WTC11 (cell line): ENCODE measurements at regions not wholly inside any gene's neighbourhood (a gene's known extent, or its start where the extent isn't known, plus 50 kb on each side); places are given as distances from the start of the nearest gene placed in this dataset.

ENCODE experiments used
- ATAC-seq: fragments of 200-7000 bp; cut with Tn5 transposase; 2 replicates; pipeline ENCODE4 v1.10.0; 2021; ENCODE audit warnings: mild to moderate bottlenecking, moderate library complexity
- CTCF ChIA-PET: fragments of 300-600 bp; sonication (Branson Sonifier 250); formaldehyde crosslinking; loops from one replicate; lab custom pipeline; 2021; ENCODE audit warnings: antibody characterized with exemption; lab: Charles Lee
- POLR2A ChIA-PET: fragments of 350-600 bp; sonication (Branson Sonifier 250); formaldehyde crosslinking; loops from one replicate; lab custom pipeline; 2021; ENCODE audit warnings: antibody characterized with exemption; lab: Charles Lee
- DNase-seq: peaks from one replicate; pipeline ENCODE4 v3.0.0; 2021; ENCODE audit warnings: low spot score
- H3K27ac Mint-ChIP-seq: 2 replicates; pipeline ENCODE4 v1.8.0; 2021; ENCODE audit warnings: mixed read lengths
- H3K27me3 Mint-ChIP-seq: 2 replicates; pipeline ENCODE4 v1.8.0; 2021; ENCODE audit warnings: low read depth, mild to moderate bottlenecking, moderate library complexity, mixed read lengths
- H3K36me3 Mint-ChIP-seq: 2 replicates; pipeline ENCODE4 v1.8.0; 2021; ENCODE audit warnings: mixed read lengths
- H3K4me1 Mint-ChIP-seq: 2 replicates; pipeline ENCODE4 v1.8.0; 2022; ENCODE audit warnings: mixed read lengths
- H3K4me3 Mint-ChIP-seq: 2 replicates; pipeline ENCODE4 v1.8.0; 2021; ENCODE audit warnings: mild to moderate bottlenecking, moderate library complexity, mixed read lengths
- H3K9me3 Mint-ChIP-seq: 2 replicates; pipeline ENCODE4 v1.8.0; 2021; ENCODE audit warnings: mixed read lengths
- CBFB ChIP-seq: sonication (generic); formaldehyde crosslinking; IDR thresholded peaks from 2 replicates; pipeline ENCODE4 v1.8.1; 2022; ENCODE audit warnings: mild to moderate bottlenecking, low read depth, missing genetic modification reagents
- CREM ChIP-seq: sonication (generic); formaldehyde crosslinking; IDR thresholded peaks from 2 replicates; pipeline ENCODE4 v1.8.1; 2022; ENCODE audit warnings: mild to moderate bottlenecking, missing genetic modification reagents, moderate library complexity
- EMX1 ChIP-seq: fragments of 250-450 bp; sonication (Bioruptor Pico); IDR thresholded peaks from 2 replicates; pipeline ENCODE4 v1.8.0; 2021; ENCODE audit warnings: mild to moderate bottlenecking
- ETV6 ChIP-seq: sonication (generic); formaldehyde crosslinking; IDR thresholded peaks from 2 replicates; pipeline ENCODE4 v1.8.1; 2022; ENCODE audit warnings: mild to moderate bottlenecking, missing genetic modification reagents
- FOXJ3 ChIP-seq: sonication (generic); formaldehyde crosslinking; IDR thresholded peaks from 2 replicates; pipeline ENCODE4 v1.9.0; 2021; ENCODE audit warnings: missing genetic modification reagents, mild to moderate bottlenecking, borderline replicate concordance
- KAT7 ChIP-seq: sonication (generic); formaldehyde crosslinking; IDR thresholded peaks from 2 replicates; pipeline ENCODE4 v1.8.1; 2023; ENCODE audit warnings: missing genetic modification reagents, mild to moderate bottlenecking, borderline replicate concordance
- NR3C1 ChIP-seq: sonication (generic); formaldehyde crosslinking; conservative IDR thresholded peaks from 2 replicates; pipeline ENCODE4 v1.8.1; 2023; ENCODE audit warnings: low read depth, mild to moderate bottlenecking, missing genetic modification reagents
- PRRX2 ChIP-seq: fragments of 250-450 bp; sonication (Bioruptor Pico); IDR thresholded peaks from 2 replicates; pipeline ENCODE4 v1.8.0; 2021; ENCODE audit warnings: mild to moderate bottlenecking
- ZNF121 ChIP-seq: sonication (generic); formaldehyde crosslinking; IDR thresholded peaks from 2 replicates; pipeline ENCODE4 v1.8.0; 2023; ENCODE audit warnings: missing genetic modification reagents
- ZNF138 ChIP-seq: sonication (generic); formaldehyde crosslinking; conservative IDR thresholded peaks from 2 replicates; pipeline ENCODE4 v1.8.1; 2022; ENCODE audit warnings: mild to moderate bottlenecking, moderate library complexity, missing genetic modification reagents
- ZNF232 ChIP-seq: sonication (generic); formaldehyde crosslinking; IDR thresholded peaks from 2 replicates; pipeline ENCODE4 v1.8.0; 2022; ENCODE audit warnings: mild to moderate bottlenecking, missing genetic modification reagents
- ZNF671 ChIP-seq: fragments of 250-450 bp; sonication (Bioruptor Pico); IDR thresholded peaks from 2 replicates; pipeline ENCODE4 v1.8.0; 2021; ENCODE audit warnings: mild to moderate bottlenecking
- TF ChIP-seq, protein P1 (sequence below): sonication (generic); formaldehyde crosslinking; IDR thresholded peaks from 2 replicates; pipeline ENCODE4 v1.8.1; 2023; ENCODE audit warnings: mild to moderate bottlenecking, missing genetic modification reagents, moderate library complexity
- TF ChIP-seq, protein P2 (sequence below): sonication (generic); formaldehyde crosslinking; IDR thresholded peaks from 2 replicates; pipeline ENCODE4 v1.8.0; 2022; ENCODE audit warnings: missing genetic modification reagents
- TF ChIP-seq, protein P3 (sequence below): sonication (generic); formaldehyde crosslinking; IDR thresholded peaks from 2 replicates; pipeline ENCODE4 v1.8.1; 2023; ENCODE audit warnings: mild to moderate bottlenecking, moderate library complexity, missing genetic modification reagents
- TF ChIP-seq, protein P4 (sequence below): sonication (generic); formaldehyde crosslinking; IDR thresholded peaks from 2 replicates; pipeline ENCODE4 v1.8.1; 2023; ENCODE audit warnings: mild to moderate bottlenecking, missing genetic modification reagents
- TF ChIP-seq, protein P5 (sequence below): fragments of 250-450 bp; sonication (Bioruptor Pico); IDR thresholded peaks from 2 replicates; pipeline ENCODE4 v1.9.0; 2021; ENCODE audit warnings: mild to moderate bottlenecking
- TF ChIP-seq, protein P6 (sequence below): fragments of 250-450 bp; sonication (Bioruptor Pico); IDR thresholded peaks from 2 replicates; pipeline ENCODE4 v1.8.0; 2021; ENCODE audit warnings: mild to moderate bottlenecking
- TF ChIP-seq, protein P7 (sequence below): sonication (generic); formaldehyde crosslinking; IDR thresholded peaks from 2 replicates; pipeline ENCODE4 v1.8.1; 2023; ENCODE audit warnings: mild to moderate bottlenecking, missing genetic modification reagents
- TF ChIP-seq, protein P8 (sequence below): fragments of 250-450 bp; sonication (Bioruptor Pico); IDR thresholded peaks from 2 replicates; pipeline ENCODE4 v2.1.2; 2022; ENCODE audit warnings: mild to moderate bottlenecking, moderate library complexity

DNA sequence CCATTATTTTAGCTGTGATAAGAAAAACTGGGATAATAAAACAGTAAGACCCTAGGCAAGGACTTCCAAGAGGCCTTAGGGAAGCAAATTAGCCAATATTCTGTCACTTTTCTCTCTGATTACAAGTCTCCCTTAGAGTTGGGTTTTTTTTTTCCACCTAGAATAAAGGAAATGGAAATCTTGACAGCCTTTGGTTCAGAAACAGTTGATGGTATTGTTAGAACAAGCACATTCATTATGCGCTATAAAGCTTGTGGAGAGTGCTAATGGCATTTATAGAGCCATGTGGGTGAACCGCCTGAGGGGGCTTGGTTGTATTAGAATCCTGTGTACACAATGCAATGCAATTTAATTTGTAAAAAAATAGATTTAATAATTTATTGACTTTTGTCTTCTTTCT is 88.9 kb upstream of the OGFRL1 start:
- CTCF ChIA-PET: interaction anchor here (1.4 kb wide), 1 partner anchor 244 kb away, joined by 3 read pairs; no protein-coding TSS in a partner anchor
- peaks cover 8% of the 10 kb centered on the region for H3K9me3 Mint-ChIP-seq
- peaks cover 5% of the 10 kb centered on the region for H3K36me3 Mint-ChIP-seq
- H3K27ac Mint-ChIP-seq: no peak overlapping the region
- TF ChIP-seq CREM (no peak), KAT7 (CRISPR knock-in tag) (no peak), ZNF138 (no peak), FOXJ3 (no peak), CBFB (CRISPR knock-in tag) (no peak), EMX1 (CRISPR knock-in tag) (no peak), ZNF121 (CRISPR knock-in tag) (no peak), PRRX2 (CRISPR knock-in tag) (no peak), ZNF232 (CRISPR knock-in tag) (no peak), NR3C1 (CRISPR knock-in tag) (no peak), ZNF671 (no peak), ETV6 (CRISPR knock-in tag) (no peak)
- TF ChIP-seq, protein P1, sequence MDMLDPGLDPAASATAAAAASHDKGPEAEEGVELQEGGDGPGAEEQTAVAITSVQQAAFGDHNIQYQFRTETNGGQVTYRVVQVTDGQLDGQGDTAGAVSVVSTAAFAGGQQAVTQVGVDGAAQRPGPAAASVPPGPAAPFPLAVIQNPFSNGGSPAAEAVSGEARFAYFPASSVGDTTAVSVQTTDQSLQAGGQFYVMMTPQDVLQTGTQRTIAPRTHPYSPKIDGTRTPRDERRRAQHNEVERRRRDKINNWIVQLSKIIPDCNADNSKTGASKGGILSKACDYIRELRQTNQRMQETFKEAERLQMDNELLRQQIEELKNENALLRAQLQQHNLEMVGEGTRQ (CRISPR knock-in tag): no peak
- TF ChIP-seq, protein P2, sequence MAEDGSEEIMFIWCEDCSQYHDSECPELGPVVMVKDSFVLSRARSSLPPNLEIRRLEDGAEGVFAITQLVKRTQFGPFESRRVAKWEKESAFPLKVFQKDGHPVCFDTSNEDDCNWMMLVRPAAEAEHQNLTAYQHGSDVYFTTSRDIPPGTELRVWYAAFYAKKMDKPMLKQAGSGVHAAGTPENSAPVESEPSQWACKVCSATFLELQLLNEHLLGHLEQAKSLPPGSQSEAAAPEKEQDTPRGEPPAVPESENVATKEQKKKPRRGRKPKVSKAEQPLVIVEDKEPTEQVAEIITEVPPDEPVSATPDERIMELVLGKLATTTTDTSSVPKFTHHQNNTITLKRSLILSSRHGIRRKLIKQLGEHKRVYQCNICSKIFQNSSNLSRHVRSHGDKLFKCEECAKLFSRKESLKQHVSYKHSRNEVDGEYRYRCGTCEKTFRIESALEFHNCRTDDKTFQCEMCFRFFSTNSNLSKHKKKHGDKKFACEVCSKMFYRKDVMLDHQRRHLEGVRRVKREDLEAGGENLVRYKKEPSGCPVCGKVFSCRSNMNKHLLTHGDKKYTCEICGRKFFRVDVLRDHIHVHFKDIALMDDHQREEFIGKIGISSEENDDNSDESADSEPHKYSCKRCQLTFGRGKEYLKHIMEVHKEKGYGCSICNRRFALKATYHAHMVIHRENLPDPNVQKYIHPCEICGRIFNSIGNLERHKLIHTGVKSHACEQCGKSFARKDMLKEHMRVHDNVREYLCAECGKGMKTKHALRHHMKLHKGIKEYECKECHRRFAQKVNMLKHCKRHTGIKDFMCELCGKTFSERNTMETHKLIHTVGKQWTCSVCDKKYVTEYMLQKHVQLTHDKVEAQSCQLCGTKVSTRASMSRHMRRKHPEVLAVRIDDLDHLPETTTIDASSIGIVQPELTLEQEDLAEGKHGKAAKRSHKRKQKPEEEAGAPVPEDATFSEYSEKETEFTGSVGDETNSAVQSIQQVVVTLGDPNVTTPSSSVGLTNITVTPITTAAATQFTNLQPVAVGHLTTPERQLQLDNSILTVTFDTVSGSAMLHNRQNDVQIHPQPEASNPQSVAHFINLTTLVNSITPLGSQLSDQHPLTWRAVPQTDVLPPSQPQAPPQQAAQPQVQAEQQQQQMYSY (CRISPR knock-in tag): no peak
- TF ChIP-seq, protein P3, sequence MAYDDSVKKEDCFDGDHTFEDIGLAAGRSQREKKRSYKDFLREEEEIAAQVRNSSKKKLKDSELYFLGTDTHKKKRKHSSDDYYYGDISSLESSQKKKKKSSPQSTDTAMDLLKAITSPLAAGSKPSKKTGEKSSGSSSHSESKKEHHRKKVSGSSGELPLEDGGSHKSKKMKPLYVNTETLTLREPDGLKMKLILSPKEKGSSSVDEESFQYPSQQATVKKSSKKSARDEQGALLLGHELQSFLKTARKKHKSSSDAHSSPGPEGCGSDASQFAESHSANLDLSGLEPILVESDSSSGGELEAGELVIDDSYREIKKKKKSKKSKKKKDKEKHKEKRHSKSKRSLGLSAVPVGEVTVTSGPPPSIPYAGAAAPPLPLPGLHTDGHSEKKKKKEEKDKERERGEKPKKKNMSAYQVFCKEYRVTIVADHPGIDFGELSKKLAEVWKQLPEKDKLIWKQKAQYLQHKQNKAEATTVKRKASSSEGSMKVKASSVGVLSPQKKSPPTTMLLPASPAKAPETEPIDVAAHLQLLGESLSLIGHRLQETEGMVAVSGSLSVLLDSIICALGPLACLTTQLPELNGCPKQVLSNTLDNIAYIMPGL (CRISPR knock-in tag): no peak
- TF ChIP-seq, protein P4, sequence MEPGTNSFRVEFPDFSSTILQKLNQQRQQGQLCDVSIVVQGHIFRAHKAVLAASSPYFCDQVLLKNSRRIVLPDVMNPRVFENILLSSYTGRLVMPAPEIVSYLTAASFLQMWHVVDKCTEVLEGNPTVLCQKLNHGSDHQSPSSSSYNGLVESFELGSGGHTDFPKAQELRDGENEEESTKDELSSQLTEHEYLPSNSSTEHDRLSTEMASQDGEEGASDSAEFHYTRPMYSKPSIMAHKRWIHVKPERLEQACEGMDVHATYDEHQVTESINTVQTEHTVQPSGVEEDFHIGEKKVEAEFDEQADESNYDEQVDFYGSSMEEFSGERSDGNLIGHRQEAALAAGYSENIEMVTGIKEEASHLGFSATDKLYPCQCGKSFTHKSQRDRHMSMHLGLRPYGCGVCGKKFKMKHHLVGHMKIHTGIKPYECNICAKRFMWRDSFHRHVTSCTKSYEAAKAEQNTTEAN (CRISPR knock-in tag): no peak
- TF ChIP-seq, protein P5, sequence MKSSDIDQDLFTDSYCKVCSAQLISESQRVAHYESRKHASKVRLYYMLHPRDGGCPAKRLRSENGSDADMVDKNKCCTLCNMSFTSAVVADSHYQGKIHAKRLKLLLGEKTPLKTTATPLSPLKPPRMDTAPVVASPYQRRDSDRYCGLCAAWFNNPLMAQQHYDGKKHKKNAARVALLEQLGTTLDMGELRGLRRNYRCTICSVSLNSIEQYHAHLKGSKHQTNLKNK: no peak
- TF ChIP-seq, protein P6, sequence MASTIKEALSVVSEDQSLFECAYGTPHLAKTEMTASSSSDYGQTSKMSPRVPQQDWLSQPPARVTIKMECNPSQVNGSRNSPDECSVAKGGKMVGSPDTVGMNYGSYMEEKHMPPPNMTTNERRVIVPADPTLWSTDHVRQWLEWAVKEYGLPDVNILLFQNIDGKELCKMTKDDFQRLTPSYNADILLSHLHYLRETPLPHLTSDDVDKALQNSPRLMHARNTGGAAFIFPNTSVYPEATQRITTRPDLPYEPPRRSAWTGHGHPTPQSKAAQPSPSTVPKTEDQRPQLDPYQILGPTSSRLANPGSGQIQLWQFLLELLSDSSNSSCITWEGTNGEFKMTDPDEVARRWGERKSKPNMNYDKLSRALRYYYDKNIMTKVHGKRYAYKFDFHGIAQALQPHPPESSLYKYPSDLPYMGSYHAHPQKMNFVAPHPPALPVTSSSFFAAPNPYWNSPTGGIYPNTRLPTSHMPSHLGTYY (CRISPR knock-in tag): no peak
- TF ChIP-seq, protein P7, sequence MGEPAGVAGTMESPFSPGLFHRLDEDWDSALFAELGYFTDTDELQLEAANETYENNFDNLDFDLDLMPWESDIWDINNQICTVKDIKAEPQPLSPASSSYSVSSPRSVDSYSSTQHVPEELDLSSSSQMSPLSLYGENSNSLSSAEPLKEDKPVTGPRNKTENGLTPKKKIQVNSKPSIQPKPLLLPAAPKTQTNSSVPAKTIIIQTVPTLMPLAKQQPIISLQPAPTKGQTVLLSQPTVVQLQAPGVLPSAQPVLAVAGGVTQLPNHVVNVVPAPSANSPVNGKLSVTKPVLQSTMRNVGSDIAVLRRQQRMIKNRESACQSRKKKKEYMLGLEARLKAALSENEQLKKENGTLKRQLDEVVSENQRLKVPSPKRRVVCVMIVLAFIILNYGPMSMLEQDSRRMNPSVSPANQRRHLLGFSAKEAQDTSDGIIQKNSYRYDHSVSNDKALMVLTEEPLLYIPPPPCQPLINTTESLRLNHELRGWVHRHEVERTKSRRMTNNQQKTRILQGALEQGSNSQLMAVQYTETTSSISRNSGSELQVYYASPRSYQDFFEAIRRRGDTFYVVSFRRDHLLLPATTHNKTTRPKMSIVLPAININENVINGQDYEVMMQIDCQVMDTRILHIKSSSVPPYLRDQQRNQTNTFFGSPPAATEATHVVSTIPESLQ (CRISPR knock-in tag): no peak
- TF ChIP-seq, protein P8, sequence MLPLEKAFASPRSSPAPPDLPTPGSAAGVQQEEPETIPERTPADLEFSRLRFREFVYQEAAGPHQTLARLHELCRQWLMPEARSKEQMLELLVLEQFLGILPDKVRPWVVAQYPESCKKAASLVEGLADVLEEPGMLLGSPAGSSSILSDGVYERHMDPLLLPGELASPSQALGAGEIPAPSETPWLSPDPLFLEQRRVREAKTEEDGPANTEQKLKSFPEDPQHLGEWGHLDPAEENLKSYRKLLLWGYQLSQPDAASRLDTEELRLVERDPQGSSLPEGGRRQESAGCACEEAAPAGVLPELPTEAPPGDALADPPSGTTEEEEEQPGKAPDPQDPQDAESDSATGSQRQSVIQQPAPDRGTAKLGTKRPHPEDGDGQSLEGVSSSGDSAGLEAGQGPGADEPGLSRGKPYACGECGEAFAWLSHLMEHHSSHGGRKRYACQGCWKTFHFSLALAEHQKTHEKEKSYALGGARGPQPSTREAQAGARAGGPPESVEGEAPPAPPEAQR (CRISPR knock-in tag): no peak
- DNase-seq (no peak), ATAC-seq (no peak)
- H3K27me3 Mint-ChIP-seq: no peaks in the 10 kb centered on the region
- peaks cover 14% of the 10 kb centered on the region for H3K4me1 Mint-ChIP-seq
- no peak overlapping the region for H3K4me3 Mint-ChIP-seq
- POLR2A ChIA-PET: no interaction called here
